ENCODE measurements at regions not wholly inside any gene's neighbourhood (a gene's known extent, or its start where the extent isn't known, plus 50 kb on each side); places are given as distances from the start of the nearest gene placed in this dataset.

GRCh38 chr3:167928381-167928780 lies 167.3 kb downstream of the GOLIM4 start:
- no peaks in the 10 kb centered on the region for H3K27me3 ChIP-seq (ENCODE audit: insufficient read depth, low read length, poor library complexity, severe bottlenecking)
- TF ChIP-seq EZH2phosphoT487 (IDR thresholded peaks at IDR 0.05; ENCODE audit: borderline replicate concordance), result no peak
- no peak for TF ChIP-seq CTCF (conservative IDR thresholded peaks at IDR 0.05; ENCODE audit: low read length)
- no peak overlapping the region for H3K4me3 ChIP-seq (ENCODE audit: low read length, poor library complexity, severe bottlenecking)
- H3K4me1 ChIP-seq (ENCODE audit: insufficient read depth, low read length, poor library complexity, severe bottlenecking), result peaks cover 18% of the 10 kb centered on the region
- H3K36me3 ChIP-seq (ENCODE audit: insufficient read depth, low read length), result no peaks in the 10 kb centered on the region
- H3F3A ChIP-seq (ENCODE audit: low read depth), result no peaks in the 10 kb centered on the region
- no peak overlapping the region for H3K4me2 ChIP-seq (ENCODE audit: low read depth, low read length, poor library complexity, severe bottlenecking)
- H4K20me1 ChIP-seq (ENCODE audit: insufficient read depth, low read length, poor library complexity, severe bottlenecking), result no peaks in the 10 kb centered on the region
- H3K9me2 ChIP-seq (replicated peaks; ENCODE audit: low read depth, low read length), result no peaks in the 10 kb centered on the region
- H3K9me3 ChIP-seq (ENCODE audit: insufficient read depth, low read depth, low read length), result no peaks in the 10 kb centered on the region
- no peaks in the 10 kb centered on the region for H3K79me2 ChIP-seq (ENCODE audit: insufficient read depth, low read length)
- H3K9ac ChIP-seq (ENCODE audit: low read depth, low read length, poor library complexity, severe bottlenecking), result no peak overlapping the region
- H2AFZ ChIP-seq (ENCODE audit: low read length), result no peak overlapping the region

GRCh38 chr3:167920747-167921146 lies 175.0 kb downstream of the GOLIM4 start:
- no peaks in the 10 kb centered on the region for H3K27me3 ChIP-seq (ENCODE audit: insufficient read depth, low read length, poor library complexity, severe bottlenecking)
- H3K4me2 ChIP-seq (ENCODE audit: low read depth, low read length, poor library complexity, severe bottlenecking), result no peak overlapping the region
- no peak overlapping the region for H3K4me3 ChIP-seq (ENCODE audit: low read length, poor library complexity, severe bottlenecking)
- no peaks in the 10 kb centered on the region for H3F3A ChIP-seq (ENCODE audit: low read depth)
- H3K79me2 ChIP-seq (ENCODE audit: insufficient read depth, low read length), result no peaks in the 10 kb centered on the region
- no peaks in the 10 kb centered on the region for H3K9me2 ChIP-seq (replicated peaks; ENCODE audit: low read depth, low read length)
- H3K4me1 ChIP-seq (ENCODE audit: insufficient read depth, low read length, poor library complexity, severe bottlenecking), result peaks cover 5% of the 10 kb centered on the region
- no peak overlapping the region for H3K9ac ChIP-seq (ENCODE audit: low read depth, low read length, poor library complexity, severe bottlenecking)
- H4K20me1 ChIP-seq (ENCODE audit: insufficient read depth, low read length, poor library complexity, severe bottlenecking), result no peaks in the 10 kb centered on the region
- no peaks in the 10 kb centered on the region for H3K36me3 ChIP-seq (ENCODE audit: insufficient read depth, low read length)
- no peaks in the 10 kb centered on the region for H3K9me3 ChIP-seq (ENCODE audit: insufficient read depth, low read depth, low read length)
- H2AFZ ChIP-seq (ENCODE audit: low read length), result no peak overlapping the region
- TF ChIP-seq EZH2phosphoT487 (IDR thresholded peaks at IDR 0.05; ENCODE audit: borderline replicate concordance) (no peak), CTCF (conservative IDR thresholded peaks at IDR 0.05; ENCODE audit: low read length) (no peak)

DNA sequence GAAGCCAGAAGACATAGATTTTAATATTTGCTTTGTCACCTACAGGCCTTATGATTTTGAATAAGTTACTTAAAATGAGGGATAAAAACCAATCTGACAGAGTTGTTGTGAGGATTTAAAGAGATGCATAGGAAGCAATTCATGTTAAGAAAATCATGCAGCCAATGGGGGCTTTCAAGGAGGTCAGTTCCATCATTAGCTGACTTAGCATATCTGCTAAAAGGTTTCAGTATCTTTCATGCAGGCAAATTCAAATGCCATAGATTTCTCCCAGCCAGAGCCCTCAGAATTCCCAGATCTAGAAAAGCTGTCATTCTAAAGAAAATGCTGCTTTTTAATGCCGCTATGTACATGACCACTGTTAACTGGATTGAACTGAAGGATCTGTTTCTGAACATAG lies 176.1 kb downstream of the GOLIM4 start:
- no peaks in the 10 kb centered on the region for H4K20me1 ChIP-seq (ENCODE audit: insufficient read depth, low read length, poor library complexity, severe bottlenecking)
- no peaks in the 10 kb centered on the region for H3K9me2 ChIP-seq (replicated peaks; ENCODE audit: low read depth, low read length)
- no peaks in the 10 kb centered on the region for H3K27me3 ChIP-seq (ENCODE audit: insufficient read depth, low read length, poor library complexity, severe bottlenecking)
- no peaks in the 10 kb centered on the region for H3K79me2 ChIP-seq (ENCODE audit: insufficient read depth, low read length)
- no peak overlapping the region for H3K4me2 ChIP-seq (ENCODE audit: low read depth, low read length, poor library complexity, severe bottlenecking)
- H2AFZ ChIP-seq (ENCODE audit: low read length), result no peak overlapping the region
- no peaks in the 10 kb centered on the region for H3K36me3 ChIP-seq (ENCODE audit: insufficient read depth, low read length)
- H3K4me1 ChIP-seq (ENCODE audit: insufficient read depth, low read length, poor library complexity, severe bottlenecking), result peaks cover 6% of the 10 kb centered on the region
- no peak overlapping the region for H3K9ac ChIP-seq (ENCODE audit: low read depth, low read length, poor library complexity, severe bottlenecking)
- H3K4me3 ChIP-seq (ENCODE audit: low read length, poor library complexity, severe bottlenecking), result no peak overlapping the region
- no peaks in the 10 kb centered on the region for H3K9me3 ChIP-seq (ENCODE audit: insufficient read depth, low read depth, low read length)
- no peaks in the 10 kb centered on the region for H3F3A ChIP-seq (ENCODE audit: low read depth)
- TF ChIP-seq EZH2phosphoT487 (IDR thresholded peaks at IDR 0.05; ENCODE audit: borderline replicate concordance), result no peak
- TF ChIP-seq CTCF (conservative IDR thresholded peaks at IDR 0.05; ENCODE audit: low read length), result no peak

Data from Loucy (cell line).